ENCODE measurements at regions not wholly inside any gene's neighbourhood (a gene's known extent, or its start where the extent isn't known, plus 50 kb on each side); places are given as distances from the start of the nearest gene placed in this dataset.

GRCh38 chr2:239475161-239476028, 74.6 kb upstream of the HDAC4 start:
- H3K27me3 ChIP-seq (ENCODE audit: control insufficient read depth in 4 of 4, insufficient read depth in 4 of 4, low read length in 3 of 4), result no peaks in the 10 kb centered on the region
- H3K9ac ChIP-seq (ENCODE audit: low read depth in 1 of 2, low read length in 2 of 2), result no peak overlapping the region
- DNase-seq (ENCODE audit: low spot score), result no peak
- H3K36me3 ChIP-seq (ENCODE audit: control insufficient read depth in 4 of 4, insufficient read depth in 3 of 4, low read depth in 1 of 4, low read length in 3 of 4), result no peaks in the 10 kb centered on the region
- H3K27ac ChIP-seq (ENCODE audit: low read depth in 1 of 2, low read length in 2 of 2), result no peak overlapping the region
- no peaks in the 10 kb centered on the region for H3K9me3 ChIP-seq (ENCODE audit: control insufficient read depth in 4 of 4, low read length in 3 of 4)
- WGBS, result 81% methylated on average over 13 of the region's 13 CpGs
- TF ChIP-seq SP1 (IDR thresholded peaks at IDR 0.05), result no peak
- TF ChIP-seq EGR1 (IDR thresholded peaks at IDR 0.05; ENCODE audit: low read depth in 2 of 2), result no peak
- TF ChIP-seq RAD21 (IDR thresholded peaks at IDR 0.05), result no peak
- TF ChIP-seq HNF4G (IDR thresholded peaks at IDR 0.05), result no peak
- TF ChIP-seq FOXA2 (IDR thresholded peaks at IDR 0.05), result no peak
- no peak for TF ChIP-seq HNF4A (conservative IDR thresholded peaks at IDR 0.05)
- TF ChIP-seq RXRA (IDR thresholded peaks at IDR 0.05), result no peak
- TF ChIP-seq MAX (IDR thresholded peaks at IDR 0.05), result no peak
- TF ChIP-seq, protein P1, sequence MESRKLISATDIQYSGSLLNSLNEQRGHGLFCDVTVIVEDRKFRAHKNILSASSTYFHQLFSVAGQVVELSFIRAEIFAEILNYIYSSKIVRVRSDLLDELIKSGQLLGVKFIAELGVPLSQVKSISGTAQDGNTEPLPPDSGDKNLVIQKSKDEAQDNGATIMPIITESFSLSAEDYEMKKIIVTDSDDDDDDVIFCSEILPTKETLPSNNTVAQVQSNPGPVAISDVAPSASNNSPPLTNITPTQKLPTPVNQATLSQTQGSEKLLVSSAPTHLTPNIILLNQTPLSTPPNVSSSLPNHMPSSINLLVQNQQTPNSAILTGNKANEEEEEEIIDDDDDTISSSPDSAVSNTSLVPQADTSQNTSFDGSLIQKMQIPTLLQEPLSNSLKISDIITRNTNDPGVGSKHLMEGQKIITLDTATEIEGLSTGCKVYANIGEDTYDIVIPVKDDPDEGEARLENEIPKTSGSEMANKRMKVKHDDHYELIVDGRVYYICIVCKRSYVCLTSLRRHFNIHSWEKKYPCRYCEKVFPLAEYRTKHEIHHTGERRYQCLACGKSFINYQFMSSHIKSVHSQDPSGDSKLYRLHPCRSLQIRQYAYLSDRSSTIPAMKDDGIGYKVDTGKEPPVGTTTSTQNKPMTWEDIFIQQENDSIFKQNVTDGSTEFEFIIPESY (IDR thresholded peaks at IDR 0.05), result no peak
- no peak for TF ChIP-seq FOXA1 (IDR thresholded peaks at IDR 0.05)
- no peak for TF ChIP-seq YY1 (IDR thresholded peaks at IDR 0.05)
- TF ChIP-seq JUND (IDR thresholded peaks at IDR 0.05), result no peak
- TF ChIP-seq CTCF (IDR thresholded peaks at IDR 0.05; ENCODE audit: low read depth, low read length, missing input control), result no peak
- TF ChIP-seq TAF1 (conservative IDR thresholded peaks at IDR 0.05), result no peak
- TF ChIP-seq, protein P2, sequence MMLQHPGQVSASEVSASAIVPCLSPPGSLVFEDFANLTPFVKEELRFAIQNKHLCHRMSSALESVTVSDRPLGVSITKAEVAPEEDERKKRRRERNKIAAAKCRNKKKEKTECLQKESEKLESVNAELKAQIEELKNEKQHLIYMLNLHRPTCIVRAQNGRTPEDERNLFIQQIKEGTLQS (IDR thresholded peaks at IDR 0.05), result no peak
- TF ChIP-seq GABPA (IDR thresholded peaks at IDR 0.05 in 1 of 2, conservative IDR thresholded peaks at IDR 0.05 in 1 of 2), result no peak
- TF ChIP-seq, protein P3, sequence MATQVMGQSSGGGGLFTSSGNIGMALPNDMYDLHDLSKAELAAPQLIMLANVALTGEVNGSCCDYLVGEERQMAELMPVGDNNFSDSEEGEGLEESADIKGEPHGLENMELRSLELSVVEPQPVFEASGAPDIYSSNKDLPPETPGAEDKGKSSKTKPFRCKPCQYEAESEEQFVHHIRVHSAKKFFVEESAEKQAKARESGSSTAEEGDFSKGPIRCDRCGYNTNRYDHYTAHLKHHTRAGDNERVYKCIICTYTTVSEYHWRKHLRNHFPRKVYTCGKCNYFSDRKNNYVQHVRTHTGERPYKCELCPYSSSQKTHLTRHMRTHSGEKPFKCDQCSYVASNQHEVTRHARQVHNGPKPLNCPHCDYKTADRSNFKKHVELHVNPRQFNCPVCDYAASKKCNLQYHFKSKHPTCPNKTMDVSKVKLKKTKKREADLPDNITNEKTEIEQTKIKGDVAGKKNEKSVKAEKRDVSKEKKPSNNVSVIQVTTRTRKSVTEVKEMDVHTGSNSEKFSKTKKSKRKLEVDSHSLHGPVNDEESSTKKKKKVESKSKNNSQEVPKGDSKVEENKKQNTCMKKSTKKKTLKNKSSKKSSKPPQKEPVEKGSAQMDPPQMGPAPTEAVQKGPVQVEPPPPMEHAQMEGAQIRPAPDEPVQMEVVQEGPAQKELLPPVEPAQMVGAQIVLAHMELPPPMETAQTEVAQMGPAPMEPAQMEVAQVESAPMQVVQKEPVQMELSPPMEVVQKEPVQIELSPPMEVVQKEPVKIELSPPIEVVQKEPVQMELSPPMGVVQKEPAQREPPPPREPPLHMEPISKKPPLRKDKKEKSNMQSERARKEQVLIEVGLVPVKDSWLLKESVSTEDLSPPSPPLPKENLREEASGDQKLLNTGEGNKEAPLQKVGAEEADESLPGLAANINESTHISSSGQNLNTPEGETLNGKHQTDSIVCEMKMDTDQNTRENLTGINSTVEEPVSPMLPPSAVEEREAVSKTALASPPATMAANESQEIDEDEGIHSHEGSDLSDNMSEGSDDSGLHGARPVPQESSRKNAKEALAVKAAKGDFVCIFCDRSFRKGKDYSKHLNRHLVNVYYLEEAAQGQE (IDR thresholded peaks at IDR 0.05), result no peak
- no peak for TF ChIP-seq NR2F2 (IDR thresholded peaks at IDR 0.05)
- no peaks in the 10 kb centered on the region for H3K4me1 ChIP-seq (ENCODE audit: control insufficient read depth in 4 of 4, insufficient read depth in 4 of 4, low read length in 3 of 4)
- no peak overlapping the region for H3K4me3 ChIP-seq (ENCODE audit: low read depth in 1 of 3, low read length in 3 of 3)

Measured in liver (tissue), 8 donors.